HEK293 (cell line): ENCODE measurements at regions not wholly inside any gene's neighbourhood (a gene's known extent, or its start where the extent isn't known, plus 50 kb on each side); places are given as distances from the start of the nearest gene placed in this dataset.

Experiments
- ZNF121 ChIP-seq: fragments of 450-650 bp; formaldehyde crosslinking; IDR thresholded peaks from 2 replicates; pipeline ENCODE4 v1.5.1; 2016; ENCODE audit warnings: missing biosample characterization, missing genetic modification characterization
- ZNF549 ChIP-seq: fragments of 450-650 bp; IDR thresholded peaks from 2 replicates; pipeline ENCODE4 v1.5.1; 2018; ENCODE audit warnings: missing biosample characterization, missing genetic modification characterization, mild to moderate bottlenecking, inconsistent platforms, moderate library complexity
- ZNF610 ChIP-seq: fragments of 450-650 bp; formaldehyde crosslinking; IDR thresholded peaks from 2 replicates; pipeline ENCODE4 v1.5.1; 2016; ENCODE audit warnings: missing biosample characterization, missing genetic modification characterization, borderline replicate concordance
- ZNF791 ChIP-seq: fragments of 450-650 bp; formaldehyde crosslinking; IDR thresholded peaks from 2 replicates; pipeline ENCODE4 v1.5.1; 2016; ENCODE audit warnings: missing biosample characterization, missing genetic modification characterization
- ZNF830 ChIP-seq: fragments of 450-650 bp; IDR thresholded peaks from 2 replicates; pipeline ENCODE4 v1.5.0; 2018; ENCODE audit warnings: missing biosample characterization, missing genetic modification characterization, low read depth, mild to moderate bottlenecking, moderate library complexity
- TF ChIP-seq, protein P1 (sequence below): fragments of 450-650 bp; formaldehyde crosslinking; IDR thresholded peaks from 2 replicates; pipeline ENCODE4 v1.5.1; 2016; ENCODE audit warnings: missing biosample characterization, missing genetic modification characterization
- TF ChIP-seq, protein P2 (sequence below): fragments of 450-650 bp; formaldehyde crosslinking; IDR thresholded peaks from 2 replicates; pipeline ENCODE4 v1.5.1; 2017; ENCODE audit warnings: missing biosample characterization, missing genetic modification characterization
- TF ChIP-seq, protein P3 (sequence below): fragments of 450-650 bp; formaldehyde crosslinking; IDR thresholded peaks from 2 replicates; pipeline ENCODE4 v1.5.1; 2016; ENCODE audit warnings: missing biosample characterization, missing genetic modification characterization
- TF ChIP-seq, protein P4 (sequence below): fragments of 450-650 bp; formaldehyde crosslinking; IDR thresholded peaks from 2 replicates; pipeline ENCODE4 v1.5.1; 2017; ENCODE audit warnings: missing biosample characterization, missing genetic modification characterization

DNA sequence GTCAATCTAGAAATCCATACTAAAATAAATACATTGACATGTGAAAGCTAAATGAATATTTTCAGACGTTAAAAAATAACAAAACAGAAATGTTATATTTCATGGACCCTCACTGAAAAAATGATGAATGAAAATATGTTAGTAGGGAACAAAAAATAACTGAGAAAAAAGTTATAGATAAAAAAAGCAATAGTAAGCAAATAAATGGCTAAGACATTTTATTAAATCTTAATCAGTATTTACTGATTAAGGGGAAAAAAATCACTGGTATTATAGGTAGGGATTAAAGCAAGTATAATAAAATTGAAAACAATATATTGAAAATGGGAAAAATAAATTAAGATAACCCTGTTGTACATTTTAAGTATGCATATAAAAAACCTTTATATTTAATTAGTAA, 468.1 kb upstream of the MANEA start:
- TF ChIP-seq ZNF791 (no peak), ZNF121 (tag by site-specific recombination) (no peak), ZNF830 (no peak), ZNF549 (tag by site-specific recombination) (no peak), ZNF610 (tag by site-specific recombination) (no peak)
- TF ChIP-seq, protein P1, sequence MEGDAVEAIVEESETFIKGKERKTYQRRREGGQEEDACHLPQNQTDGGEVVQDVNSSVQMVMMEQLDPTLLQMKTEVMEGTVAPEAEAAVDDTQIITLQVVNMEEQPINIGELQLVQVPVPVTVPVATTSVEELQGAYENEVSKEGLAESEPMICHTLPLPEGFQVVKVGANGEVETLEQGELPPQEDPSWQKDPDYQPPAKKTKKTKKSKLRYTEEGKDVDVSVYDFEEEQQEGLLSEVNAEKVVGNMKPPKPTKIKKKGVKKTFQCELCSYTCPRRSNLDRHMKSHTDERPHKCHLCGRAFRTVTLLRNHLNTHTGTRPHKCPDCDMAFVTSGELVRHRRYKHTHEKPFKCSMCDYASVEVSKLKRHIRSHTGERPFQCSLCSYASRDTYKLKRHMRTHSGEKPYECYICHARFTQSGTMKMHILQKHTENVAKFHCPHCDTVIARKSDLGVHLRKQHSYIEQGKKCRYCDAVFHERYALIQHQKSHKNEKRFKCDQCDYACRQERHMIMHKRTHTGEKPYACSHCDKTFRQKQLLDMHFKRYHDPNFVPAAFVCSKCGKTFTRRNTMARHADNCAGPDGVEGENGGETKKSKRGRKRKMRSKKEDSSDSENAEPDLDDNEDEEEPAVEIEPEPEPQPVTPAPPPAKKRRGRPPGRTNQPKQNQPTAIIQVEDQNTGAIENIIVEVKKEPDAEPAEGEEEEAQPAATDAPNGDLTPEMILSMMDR (tag by site-specific recombination), result no peak
- TF ChIP-seq, protein P2, sequence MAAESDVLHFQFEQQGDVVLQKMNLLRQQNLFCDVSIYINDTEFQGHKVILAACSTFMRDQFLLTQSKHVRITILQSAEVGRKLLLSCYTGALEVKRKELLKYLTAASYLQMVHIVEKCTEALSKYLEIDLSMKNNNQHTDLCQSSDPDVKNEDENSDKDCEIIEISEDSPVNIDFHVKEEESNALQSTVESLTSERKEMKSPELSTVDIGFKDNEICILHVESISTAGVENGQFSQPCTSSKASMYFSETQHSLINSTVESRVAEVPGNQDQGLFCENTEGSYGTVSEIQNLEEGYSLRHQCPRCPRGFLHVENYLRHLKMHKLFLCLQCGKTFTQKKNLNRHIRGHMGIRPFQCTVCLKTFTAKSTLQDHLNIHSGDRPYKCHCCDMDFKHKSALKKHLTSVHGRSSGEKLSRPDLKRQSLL (tag by site-specific recombination), result no peak
- TF ChIP-seq, protein P3, sequence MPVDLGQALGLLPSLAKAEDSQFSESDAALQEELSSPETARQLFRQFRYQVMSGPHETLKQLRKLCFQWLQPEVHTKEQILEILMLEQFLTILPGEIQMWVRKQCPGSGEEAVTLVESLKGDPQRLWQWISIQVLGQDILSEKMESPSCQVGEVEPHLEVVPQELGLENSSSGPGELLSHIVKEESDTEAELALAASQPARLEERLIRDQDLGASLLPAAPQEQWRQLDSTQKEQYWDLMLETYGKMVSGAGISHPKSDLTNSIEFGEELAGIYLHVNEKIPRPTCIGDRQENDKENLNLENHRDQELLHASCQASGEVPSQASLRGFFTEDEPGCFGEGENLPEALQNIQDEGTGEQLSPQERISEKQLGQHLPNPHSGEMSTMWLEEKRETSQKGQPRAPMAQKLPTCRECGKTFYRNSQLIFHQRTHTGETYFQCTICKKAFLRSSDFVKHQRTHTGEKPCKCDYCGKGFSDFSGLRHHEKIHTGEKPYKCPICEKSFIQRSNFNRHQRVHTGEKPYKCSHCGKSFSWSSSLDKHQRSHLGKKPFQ (tag by site-specific recombination), result no peak
- TF ChIP-seq, protein P4, sequence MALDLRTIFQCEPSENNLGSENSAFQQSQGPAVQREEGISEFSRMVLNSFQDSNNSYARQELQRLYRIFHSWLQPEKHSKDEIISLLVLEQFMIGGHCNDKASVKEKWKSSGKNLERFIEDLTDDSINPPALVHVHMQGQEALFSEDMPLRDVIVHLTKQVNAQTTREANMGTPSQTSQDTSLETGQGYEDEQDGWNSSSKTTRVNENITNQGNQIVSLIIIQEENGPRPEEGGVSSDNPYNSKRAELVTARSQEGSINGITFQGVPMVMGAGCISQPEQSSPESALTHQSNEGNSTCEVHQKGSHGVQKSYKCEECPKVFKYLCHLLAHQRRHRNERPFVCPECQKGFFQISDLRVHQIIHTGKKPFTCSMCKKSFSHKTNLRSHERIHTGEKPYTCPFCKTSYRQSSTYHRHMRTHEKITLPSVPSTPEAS (tag by site-specific recombination), result no peak
